ENCODE measurements at regions not wholly inside any gene's neighbourhood (a gene's known extent, or its start where the extent isn't known, plus 50 kb on each side); places are given as distances from the start of the nearest gene placed in this dataset.

- no peak for TF ChIP-seq CTCF (conservative IDR thresholded peaks at IDR 0.05 in 1 of 2, IDR thresholded peaks at IDR 0.05 in 1 of 2; ENCODE audit: low read depth in 1 of 2, low read length in 2 of 2)
- no peak for TF ChIP-seq EZH2 (IDR thresholded peaks at IDR 0.05; ENCODE audit: low read length, missing control alignments)
These were observed 309.8 kb downstream of the NFIB start for GRCh38 chr9:14004110-14004509.
